ENCODE measurements at regions not wholly inside any gene's neighbourhood (a gene's known extent, or its start where the extent isn't known, plus 50 kb on each side); places are given as distances from the start of the nearest gene placed in this dataset.

DNA sequence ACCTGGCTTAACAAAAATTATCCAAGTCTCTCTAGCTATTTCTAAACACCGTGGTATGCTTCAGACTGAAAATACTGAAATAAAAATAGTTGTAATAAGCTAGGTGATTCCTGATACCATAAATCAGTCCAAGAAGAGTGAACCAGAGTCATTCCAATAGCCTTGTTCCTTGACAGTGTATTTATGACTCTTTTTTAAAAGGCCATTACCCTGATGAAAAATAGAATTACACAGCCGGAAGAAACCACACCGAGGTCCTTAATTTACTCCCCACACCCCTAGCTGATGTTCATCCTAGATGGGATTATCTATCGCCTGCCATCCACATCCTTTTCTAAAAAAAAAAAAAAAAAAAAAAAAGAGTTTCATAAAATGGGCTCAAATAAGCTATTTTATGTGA, 457.6 kb upstream of the GRAMD2B start:
- H3K27ac Mint-ChIP-seq: no peak overlapping the region

DNA sequence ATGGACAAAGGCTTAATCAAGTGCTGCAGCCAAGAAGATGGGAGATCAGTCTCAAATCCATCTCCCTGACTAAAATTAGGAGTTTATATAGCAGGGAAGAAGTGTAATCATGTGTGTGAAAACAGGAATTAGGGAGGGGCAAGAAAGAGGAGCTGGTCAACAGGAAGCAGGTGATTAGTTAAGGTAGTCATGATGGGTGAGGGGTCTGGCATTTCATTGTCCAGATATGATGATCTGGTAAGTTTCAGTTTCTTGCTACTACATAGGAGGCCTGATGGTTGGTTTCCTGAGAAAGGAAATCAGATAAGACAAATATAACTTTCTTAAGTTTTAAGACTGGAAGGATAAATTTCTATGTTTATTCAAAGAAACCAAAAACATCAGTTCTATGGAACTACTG, 455.6 kb upstream of the GRAMD2B start:
- peaks cover 3% of the 10 kb centered on the region for H3K36me3 Mint-ChIP-seq
- no peak overlapping the region for H3K4me3 Mint-ChIP-seq
- H3K9me3 Mint-ChIP-seq: peaks cover 5% of the 10 kb centered on the region
- H3K27ac Mint-ChIP-seq: no peak overlapping the region
- DNase-seq (ENCODE audit: low spot score in 2 of 2, unreplicated experiment in 2 of 2): no peak
- H3K27me3 Mint-ChIP-seq (ENCODE audit: low read depth): peaks cover 5% of the 10 kb centered on the region
- peaks cover 2% of the 10 kb centered on the region for H3K4me1 Mint-ChIP-seq
- TF ChIP-seq CTCF (IDR thresholded peaks at IDR 0.05; ENCODE audit: unreplicated experiment): no peak

More for the DNA sequence above, 457.6 kb upstream of the GRAMD2B start:
- H3K27me3 Mint-ChIP-seq (ENCODE audit: low read depth): no peaks in the 10 kb centered on the region
- no peak for DNase-seq (ENCODE audit: low spot score in 2 of 2, unreplicated experiment in 2 of 2)
- H3K36me3 Mint-ChIP-seq: peaks cover 3% of the 10 kb centered on the region
- peaks cover 2% of the 10 kb centered on the region for H3K4me1 Mint-ChIP-seq
- TF ChIP-seq CTCF (IDR thresholded peaks at IDR 0.05; ENCODE audit: unreplicated experiment): no peak
- H3K9me3 Mint-ChIP-seq: peaks cover 5% of the 10 kb centered on the region
- H3K4me3 Mint-ChIP-seq: no peak overlapping the region

GRCh38 chr5:125969011-125969813, 454.0 kb upstream of the GRAMD2B start:
- no peak for TF ChIP-seq CTCF (IDR thresholded peaks at IDR 0.05; ENCODE audit: unreplicated experiment)
- Mint-ChIP-seq H3K27me3 (ENCODE audit: low read depth) (peaks cover 9% of the 10 kb centered on the region), H3K27ac (no peak overlapping the region), H3K4me3 (no peak overlapping the region), H3K36me3 (peaks cover 3% of the 10 kb centered on the region), H3K9me3 (peaks cover 5% of the 10 kb centered on the region), H3K4me1 (peaks cover 5% of the 10 kb centered on the region)
- no peak for DNase-seq (ENCODE audit: low spot score in 2 of 2, unreplicated experiment in 2 of 2)

- Mint-ChIP-seq H3K4me1 (peaks cover 5% of the 10 kb centered on the region), H3K27ac (no peak overlapping the region), H3K9me3 (peaks cover 5% of the 10 kb centered on the region), H3K36me3 (peaks cover 3% of the 10 kb centered on the region), H3K27me3 (ENCODE audit: low read depth) (peaks cover 13% of the 10 kb centered on the region), H3K4me3 (no peak overlapping the region)
- DNase-seq (ENCODE audit: low spot score in 2 of 2, unreplicated experiment in 2 of 2): no peak
- TF ChIP-seq CTCF (IDR thresholded peaks at IDR 0.05; ENCODE audit: unreplicated experiment): no peak
These were observed 453.4 kb upstream of the GRAMD2B start for GRCh38 chr5:125969814-125970171.

DNA sequence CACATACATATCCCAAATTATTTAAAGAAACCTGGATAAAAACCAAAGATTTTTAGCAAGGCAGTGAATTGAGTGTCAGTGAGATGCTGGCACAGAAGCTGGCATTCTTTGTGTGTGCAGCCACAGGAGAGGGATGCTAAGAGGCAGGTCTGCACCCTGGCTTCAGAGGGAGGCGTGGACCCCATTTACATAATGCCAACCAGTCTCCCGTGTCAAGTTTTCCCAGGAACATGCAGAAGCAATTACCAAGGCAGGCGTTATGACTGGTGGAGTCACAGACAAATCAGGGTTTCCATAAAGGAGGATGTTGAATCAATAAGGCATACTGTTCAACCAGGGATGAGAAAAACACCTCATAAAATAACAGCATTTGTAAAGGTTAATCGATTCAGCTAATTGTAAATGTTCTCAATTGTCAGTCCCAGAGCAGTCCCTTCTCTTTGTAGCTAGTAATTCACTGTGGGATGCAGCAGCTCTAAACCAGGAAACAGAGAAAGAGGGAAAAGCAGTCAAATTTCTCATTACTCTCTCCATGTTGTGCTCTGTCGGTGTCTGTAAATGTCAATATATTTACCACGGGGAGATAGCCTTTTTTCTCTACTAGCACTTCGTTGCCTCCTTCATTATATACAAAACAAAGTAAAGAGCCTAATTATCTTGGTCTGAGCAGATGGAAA, 452.4 kb upstream of the GRAMD2B start:
- no peak overlapping the region for H3K27ac Mint-ChIP-seq

More for the DNA sequence above, 452.4 kb upstream of the GRAMD2B start:
- Mint-ChIP-seq H3K4me3 (no peak overlapping the region), H3K36me3 (peaks cover 3% of the 10 kb centered on the region), H3K27me3 (ENCODE audit: low read depth) (peaks cover 13% of the 10 kb centered on the region), H3K9me3 (peaks cover 5% of the 10 kb centered on the region), H3K4me1 (peaks cover 5% of the 10 kb centered on the region)
- DNase-seq (ENCODE audit: low spot score in 2 of 2, unreplicated experiment in 2 of 2): no peak
- no peak for TF ChIP-seq CTCF (IDR thresholded peaks at IDR 0.05; ENCODE audit: unreplicated experiment)
